ENCODE measurements at regions not wholly inside any gene's neighbourhood (a gene's known extent, or its start where the extent isn't known, plus 50 kb on each side); places are given as distances from the start of the nearest gene placed in this dataset.

- TF ChIP-seq GATA3 (IDR thresholded peaks at IDR 0.05; ENCODE audit: low read depth, low read length) (no peak), GATA2 (IDR thresholded peaks at IDR 0.05; ENCODE audit: low read depth, low read length) (no peak)
Measured at GRCh38 chr6:93120154-93120742, 299.1 kb downstream of the EPHA7 start.
